K562 (cell line): ENCODE measurements at regions not wholly inside any gene's neighbourhood (a gene's known extent, or its start where the extent isn't known, plus 50 kb on each side); places are given as distances from the start of the nearest gene placed in this dataset.

Source experiments
- ATAC-seq: fragments of 200-7000 bp; cut with Tn5 transposase; 3 replicates; pipeline ENCODE4 v1.9.1; 2020; ENCODE audit warnings: moderate library complexity
- BruUV-seq: library from RNA; stranded (reverse); fragments of 400-500 nt; replicated peaks from 2 replicates; lab custom pipeline; 2021; lab: Mats Ljungman, UMichigan
- CTCF ChIA-PET: fragments of 300-600 bp; formaldehyde crosslinking; extraction: SDS; loops from one replicate; lab custom pipeline; 2021; ENCODE audit warnings: low intra/inter-chr PET ratio; lab: Yijun Ruan, JAX
- POLR2A ChIA-PET: fragments of 300-600, 350-650 bp; sonication (Branson Sonifier 250); formaldehyde crosslinking; extraction: SDS; loops from one replicate; lab custom pipeline; 2021; ENCODE audit warnings: antibody characterized with exemption, inconsistent platforms; lab: Yijun Ruan, JAX
- DNase-seq, 4 experiments: peaks; one replicate each; pipeline versions ENCODE4 v3.0.0 to v3.0.0-alpha.2; 2011 to 2018; ENCODE audit warnings: low spot score in 3 of 4, mixed read lengths in 3 of 4; ENCODE audit errors: extremely low read depth in 1 of 4
- FAIRE-seq: peaks from 2 replicates; lab custom pipeline; 2011; peaks lifted over from hg19 to GRCh38; lab: Jason Lieb, UNC
- H2AFZ ChIP-seq: 2 replicates; pipeline ENCODE4 v1.6.0; 2011; ENCODE audit warnings: low read depth, low read length, control low read depth, inconsistent platforms
- H3K27ac ChIP-seq: fragments of 200-600 bp; 3 replicates; pipeline ENCODE4 v1.8.0; 2011; ENCODE audit warnings: low read depth, mild to moderate bottlenecking, control low read depth, inconsistent platforms, low read length, moderate library complexity, mixed read lengths; ENCODE audit errors: extremely low read depth
- H3K27me3 ChIP-seq, 2 experiments: fragments of 300-600 bp in 1 of 2; 2 replicates in 1 of 2; 3 replicates in 1 of 2; pipeline versions ENCODE4 v1.6.0 to v1.8.0; 2011; ENCODE audit warnings: inconsistent platforms in 2 of 2, low read length in 2 of 2, mild to moderate bottlenecking in 1 of 2, mixed read lengths in 1 of 2, moderate library complexity in 1 of 2; ENCODE audit not compliant: control insufficient read depth in 2 of 2, insufficient read depth in 2 of 2
- H3K36me3 ChIP-seq: fragments of 300-600 bp; 3 replicates; pipeline ENCODE4 v1.8.0; 2011; ENCODE audit warnings: mild to moderate bottlenecking, low read length, inconsistent platforms; ENCODE audit not compliant: control insufficient read depth, insufficient read depth
- H3K4me1 ChIP-seq, 2 experiments: fragments of 200-600 bp in 1 of 2; replicated peaks in 1 of 2; 2 replicates in 1 of 2; 3 replicates in 1 of 2; pipeline versions ENCODE4 v1.5.1 to v1.8.0; 2011; ENCODE audit warnings: inconsistent platforms in 2 of 2, low read length in 2 of 2, mild to moderate bottlenecking in 1 of 2, mixed read lengths in 1 of 2, moderate library complexity in 1 of 2; ENCODE audit not compliant: control insufficient read depth in 2 of 2, insufficient read depth in 2 of 2
- H3K4me2 ChIP-seq: 2 replicates; pipeline ENCODE4 v1.6.1; 2011; ENCODE audit warnings: low read length, control low read depth, inconsistent platforms, mixed read lengths; ENCODE audit not compliant: insufficient read depth
- H3K4me3 ChIP-seq: fragments of 200-600 bp; sonication (generic), shearing (Covaris generic); 2 replicates; pipeline ENCODE4 v1.5.1; 2016; ENCODE audit warnings: control low read depth, inconsistent platforms
- H3K79me2 ChIP-seq: fragments of 200-600 bp; 3 replicates; pipeline ENCODE4 v1.8.0; 2011; ENCODE audit warnings: low read length, inconsistent platforms; ENCODE audit not compliant: control insufficient read depth, insufficient read depth
- H3K9ac ChIP-seq, 2 experiments: 2 replicates each; pipeline versions ENCODE4 v1.6.0 to v1.6.1; 2011; ENCODE audit warnings: low read depth in 2 of 2, low read length in 2 of 2, control low read depth in 1 of 2, inconsistent platforms in 1 of 2, mild to moderate bottlenecking in 1 of 2, mixed read lengths in 1 of 2; ENCODE audit not compliant: insufficient read depth in 1 of 2
- H3K9me1 ChIP-seq: one replicate; pipeline ENCODE4 v1.6.0; 2011; ENCODE audit warnings: inconsistent platforms, mild to moderate bottlenecking, low read length, moderate library complexity; ENCODE audit not compliant: control insufficient read depth, insufficient read depth
- H3K9me3 ChIP-seq: replicated peaks from 2 replicates; pipeline ENCODE4 v1.5.1; 2011; ENCODE audit warnings: low read depth, low read length, inconsistent platforms; ENCODE audit not compliant: control insufficient read depth, insufficient read depth
- H4K20me1 ChIP-seq: replicated peaks from 2 replicates; pipeline ENCODE4 v1.6.1; 2011; ENCODE audit warnings: low read length, inconsistent platforms, mixed read lengths; ENCODE audit not compliant: control insufficient read depth, insufficient read depth
- ETV1 ChIP-seq: fragments of 450-650 bp; conservative IDR thresholded peaks from 2 replicates; pipeline ENCODE4 v1.6.1; 2016; ENCODE audit warnings: missing genetic modification characterization, control low read depth, low read depth, missing compliant biosample characterization
- ETV5 ChIP-seq: sonication (generic); formaldehyde crosslinking; IDR thresholded peaks from 2 replicates; pipeline ENCODE4 v1.4.0; 2020; ENCODE audit warnings: low read depth, mild to moderate bottlenecking, missing genetic modification reagents
- LEF1 ChIP-seq: fragments of 450-650 bp; IDR thresholded peaks from 2 replicates; pipeline ENCODE4 v1.6.1; 2016; ENCODE audit warnings: mild to moderate bottlenecking
- NR1H2 ChIP-seq: sonication (generic); formaldehyde crosslinking; IDR thresholded peaks from 2 replicates; pipeline ENCODE4 v1.4.0; 2020; ENCODE audit warnings: mild to moderate bottlenecking, missing genetic modification reagents
- RBM25 ChIP-seq: fragments of 200-400 bp; formaldehyde crosslinking; IDR thresholded peaks from 2 replicates; pipeline ENCODE4 v1.6.1; 2018; ENCODE audit warnings: low read length, low read depth, moderate library complexity; ENCODE audit not compliant: severe bottlenecking
- SPI1 ChIP-seq: IDR thresholded peaks from 2 replicates; pipeline ENCODE4 v1.6.1; 2011; ENCODE audit warnings: low read depth, low read length, control low read depth, borderline replicate concordance
- WGBS: fragments of 100-300 bp; shearing (Covaris generic); methylation state at CpG from one replicate; pipeline ENCODE4 v1.1.6; 2016; ENCODE audit warnings: low coverage, mixed read lengths; ENCODE audit not compliant: insufficient coverage; ENCODE audit errors: missing lambda C conversion rate; 5-methylcytosine and 5-hydroxymethylcytosine counted together
- in situ Hi-C: fragments of 300-500 bp; cut with MboI; formaldehyde crosslinking; loops from 4 replicates; pipeline ENCODE4 v1.15.0; 2018; ENCODE audit warnings: inconsistent platforms, mixed read lengths
- intact Hi-C: fragments of 100-400 bp; cut with micrococcal nuclease; formaldehyde crosslinking; loops from 2 replicates; pipeline ENCODE4 v1.14.2; 2022
- TF ChIP-seq, protein P1 (sequence below), 2 experiments: IDR thresholded peaks; 2 replicates each; pipeline ENCODE4 v1.6.1; 2012; ENCODE audit warnings: improper control_type of control experiment in 2 of 2, low read depth in 2 of 2, low read length in 2 of 2, borderline replicate concordance in 1 of 2
- TF ChIP-seq, protein P2 (sequence below): fragments of 450-650 bp; IDR thresholded peaks from 2 replicates; pipeline ENCODE4 v1.6.1; 2016; ENCODE audit warnings: mild to moderate bottlenecking, moderate library complexity

GRCh38 chr1:81032374-81032773 is 768.4 kb upstream of the ADGRL2 start (continued):
- TF ChIP-seq, protein P1, sequence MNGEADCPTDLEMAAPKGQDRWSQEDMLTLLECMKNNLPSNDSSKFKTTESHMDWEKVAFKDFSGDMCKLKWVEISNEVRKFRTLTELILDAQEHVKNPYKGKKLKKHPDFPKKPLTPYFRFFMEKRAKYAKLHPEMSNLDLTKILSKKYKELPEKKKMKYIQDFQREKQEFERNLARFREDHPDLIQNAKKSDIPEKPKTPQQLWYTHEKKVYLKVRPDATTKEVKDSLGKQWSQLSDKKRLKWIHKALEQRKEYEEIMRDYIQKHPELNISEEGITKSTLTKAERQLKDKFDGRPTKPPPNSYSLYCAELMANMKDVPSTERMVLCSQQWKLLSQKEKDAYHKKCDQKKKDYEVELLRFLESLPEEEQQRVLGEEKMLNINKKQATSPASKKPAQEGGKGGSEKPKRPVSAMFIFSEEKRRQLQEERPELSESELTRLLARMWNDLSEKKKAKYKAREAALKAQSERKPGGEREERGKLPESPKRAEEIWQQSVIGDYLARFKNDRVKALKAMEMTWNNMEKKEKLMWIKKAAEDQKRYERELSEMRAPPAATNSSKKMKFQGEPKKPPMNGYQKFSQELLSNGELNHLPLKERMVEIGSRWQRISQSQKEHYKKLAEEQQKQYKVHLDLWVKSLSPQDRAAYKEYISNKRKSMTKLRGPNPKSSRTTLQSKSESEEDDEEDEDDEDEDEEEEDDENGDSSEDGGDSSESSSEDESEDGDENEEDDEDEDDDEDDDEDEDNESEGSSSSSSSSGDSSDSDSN (IDR thresholded peaks at IDR 0.05; ENCODE audit: borderline replicate concordance in 1 of 2, low read depth in 2 of 2, low read length in 2 of 2), result no peak
- TF ChIP-seq SPI1 (no peak), ETV1 (no peak), RBM25 (no peak), ETV5 (CRISPR knock-in tag) (no peak), LEF1 (no peak), NR1H2 (no peak)

- Histone ChIP-seq H3K36me3 (no peaks in the 10 kb centered on the region), H4K20me1 (no peaks in the 10 kb centered on the region), H3K4me2 (no peak overlapping the region), H3K9me1 (no peaks in the 10 kb centered on the region), H3K4me3 (no peak overlapping the region), H2AFZ (no peak overlapping the region), H3K79me2 (no peaks in the 10 kb centered on the region), H3K9me3 (0 out of 2 replicates have a peak, but pooled peaks cover 1% of the 10 kb centered on the region), H3K4me1 (no peaks in the 10 kb centered on the region), H3K27ac (no peak overlapping the region), H3K27me3 (no peaks in the 10 kb centered on the region), H3K9ac (no peak overlapping the region)
- POLR2A ChIA-PET, result no interaction called here
- no peak for ATAC-seq
- WGBS, result 0% methylated on average over 3 of the region's 3 CpGs
- no peak for FAIRE-seq
- intact Hi-C loops (no loop called here), in situ Hi-C loops (no loop called here)
- CTCF ChIA-PET, result no interaction called here
- BruUV-seq, result no TSS peak
- DNase-seq, result no peak
- TF ChIP-seq, protein P2, sequence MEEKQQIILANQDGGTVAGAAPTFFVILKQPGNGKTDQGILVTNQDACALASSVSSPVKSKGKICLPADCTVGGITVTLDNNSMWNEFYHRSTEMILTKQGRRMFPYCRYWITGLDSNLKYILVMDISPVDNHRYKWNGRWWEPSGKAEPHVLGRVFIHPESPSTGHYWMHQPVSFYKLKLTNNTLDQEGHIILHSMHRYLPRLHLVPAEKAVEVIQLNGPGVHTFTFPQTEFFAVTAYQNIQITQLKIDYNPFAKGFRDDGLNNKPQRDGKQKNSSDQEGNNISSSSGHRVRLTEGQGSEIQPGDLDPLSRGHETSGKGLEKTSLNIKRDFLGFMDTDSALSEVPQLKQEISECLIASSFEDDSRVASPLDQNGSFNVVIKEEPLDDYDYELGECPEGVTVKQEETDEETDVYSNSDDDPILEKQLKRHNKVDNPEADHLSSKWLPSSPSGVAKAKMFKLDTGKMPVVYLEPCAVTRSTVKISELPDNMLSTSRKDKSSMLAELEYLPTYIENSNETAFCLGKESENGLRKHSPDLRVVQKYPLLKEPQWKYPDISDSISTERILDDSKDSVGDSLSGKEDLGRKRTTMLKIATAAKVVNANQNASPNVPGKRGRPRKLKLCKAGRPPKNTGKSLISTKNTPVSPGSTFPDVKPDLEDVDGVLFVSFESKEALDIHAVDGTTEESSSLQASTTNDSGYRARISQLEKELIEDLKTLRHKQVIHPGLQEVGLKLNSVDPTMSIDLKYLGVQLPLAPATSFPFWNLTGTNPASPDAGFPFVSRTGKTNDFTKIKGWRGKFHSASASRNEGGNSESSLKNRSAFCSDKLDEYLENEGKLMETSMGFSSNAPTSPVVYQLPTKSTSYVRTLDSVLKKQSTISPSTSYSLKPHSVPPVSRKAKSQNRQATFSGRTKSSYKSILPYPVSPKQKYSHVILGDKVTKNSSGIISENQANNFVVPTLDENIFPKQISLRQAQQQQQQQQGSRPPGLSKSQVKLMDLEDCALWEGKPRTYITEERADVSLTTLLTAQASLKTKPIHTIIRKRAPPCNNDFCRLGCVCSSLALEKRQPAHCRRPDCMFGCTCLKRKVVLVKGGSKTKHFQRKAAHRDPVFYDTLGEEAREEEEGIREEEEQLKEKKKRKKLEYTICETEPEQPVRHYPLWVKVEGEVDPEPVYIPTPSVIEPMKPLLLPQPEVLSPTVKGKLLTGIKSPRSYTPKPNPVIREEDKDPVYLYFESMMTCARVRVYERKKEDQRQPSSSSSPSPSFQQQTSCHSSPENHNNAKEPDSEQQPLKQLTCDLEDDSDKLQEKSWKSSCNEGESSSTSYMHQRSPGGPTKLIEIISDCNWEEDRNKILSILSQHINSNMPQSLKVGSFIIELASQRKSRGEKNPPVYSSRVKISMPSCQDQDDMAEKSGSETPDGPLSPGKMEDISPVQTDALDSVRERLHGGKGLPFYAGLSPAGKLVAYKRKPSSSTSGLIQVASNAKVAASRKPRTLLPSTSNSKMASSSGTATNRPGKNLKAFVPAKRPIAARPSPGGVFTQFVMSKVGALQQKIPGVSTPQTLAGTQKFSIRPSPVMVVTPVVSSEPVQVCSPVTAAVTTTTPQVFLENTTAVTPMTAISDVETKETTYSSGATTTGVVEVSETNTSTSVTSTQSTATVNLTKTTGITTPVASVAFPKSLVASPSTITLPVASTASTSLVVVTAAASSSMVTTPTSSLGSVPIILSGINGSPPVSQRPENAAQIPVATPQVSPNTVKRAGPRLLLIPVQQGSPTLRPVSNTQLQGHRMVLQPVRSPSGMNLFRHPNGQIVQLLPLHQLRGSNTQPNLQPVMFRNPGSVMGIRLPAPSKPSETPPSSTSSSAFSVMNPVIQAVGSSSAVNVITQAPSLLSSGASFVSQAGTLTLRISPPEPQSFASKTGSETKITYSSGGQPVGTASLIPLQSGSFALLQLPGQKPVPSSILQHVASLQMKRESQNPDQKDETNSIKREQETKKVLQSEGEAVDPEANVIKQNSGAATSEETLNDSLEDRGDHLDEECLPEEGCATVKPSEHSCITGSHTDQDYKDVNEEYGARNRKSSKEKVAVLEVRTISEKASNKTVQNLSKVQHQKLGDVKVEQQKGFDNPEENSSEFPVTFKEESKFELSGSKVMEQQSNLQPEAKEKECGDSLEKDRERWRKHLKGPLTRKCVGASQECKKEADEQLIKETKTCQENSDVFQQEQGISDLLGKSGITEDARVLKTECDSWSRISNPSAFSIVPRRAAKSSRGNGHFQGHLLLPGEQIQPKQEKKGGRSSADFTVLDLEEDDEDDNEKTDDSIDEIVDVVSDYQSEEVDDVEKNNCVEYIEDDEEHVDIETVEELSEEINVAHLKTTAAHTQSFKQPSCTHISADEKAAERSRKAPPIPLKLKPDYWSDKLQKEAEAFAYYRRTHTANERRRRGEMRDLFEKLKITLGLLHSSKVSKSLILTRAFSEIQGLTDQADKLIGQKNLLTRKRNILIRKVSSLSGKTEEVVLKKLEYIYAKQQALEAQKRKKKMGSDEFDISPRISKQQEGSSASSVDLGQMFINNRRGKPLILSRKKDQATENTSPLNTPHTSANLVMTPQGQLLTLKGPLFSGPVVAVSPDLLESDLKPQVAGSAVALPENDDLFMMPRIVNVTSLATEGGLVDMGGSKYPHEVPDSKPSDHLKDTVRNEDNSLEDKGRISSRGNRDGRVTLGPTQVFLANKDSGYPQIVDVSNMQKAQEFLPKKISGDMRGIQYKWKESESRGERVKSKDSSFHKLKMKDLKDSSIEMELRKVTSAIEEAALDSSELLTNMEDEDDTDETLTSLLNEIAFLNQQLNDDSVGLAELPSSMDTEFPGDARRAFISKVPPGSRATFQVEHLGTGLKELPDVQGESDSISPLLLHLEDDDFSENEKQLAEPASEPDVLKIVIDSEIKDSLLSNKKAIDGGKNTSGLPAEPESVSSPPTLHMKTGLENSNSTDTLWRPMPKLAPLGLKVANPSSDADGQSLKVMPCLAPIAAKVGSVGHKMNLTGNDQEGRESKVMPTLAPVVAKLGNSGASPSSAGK, result no peak
Measured at GRCh38 chr1:81030441-81030840, 770.3 kb upstream of the ADGRL2 start.
